K562 (cell line): ENCODE measurements at regions not wholly inside any gene's neighbourhood (a gene's known extent, or its start where the extent isn't known, plus 50 kb on each side); places are given as distances from the start of the nearest gene placed in this dataset.

Experiments
- ATAC-seq: fragments of 200-7000 bp; cut with Tn5 transposase; 3 replicates; pipeline ENCODE4 v1.9.1; 2020; ENCODE audit warnings: moderate library complexity
- BruUV-seq: library from RNA; stranded (reverse); fragments of 400-500 nt; replicated peaks from 2 replicates; lab custom pipeline; 2021; lab: Mats Ljungman, UMichigan
- CTCF ChIA-PET: fragments of 300-600 bp; formaldehyde crosslinking; extraction: SDS; loops from one replicate; lab custom pipeline; 2021; ENCODE audit warnings: low intra/inter-chr PET ratio; lab: Yijun Ruan, JAX
- POLR2A ChIA-PET: fragments of 300-600, 350-650 bp; sonication (Branson Sonifier 250); formaldehyde crosslinking; extraction: SDS; loops from one replicate; lab custom pipeline; 2021; ENCODE audit warnings: antibody characterized with exemption, inconsistent platforms; lab: Yijun Ruan, JAX
- DNase-seq, 4 experiments: peaks; one replicate each; pipeline versions ENCODE4 v3.0.0 to v3.0.0-alpha.2; 2011 to 2018; ENCODE audit warnings: low spot score in 3 of 4, mixed read lengths in 3 of 4; ENCODE audit errors: extremely low read depth in 1 of 4
- FAIRE-seq: peaks from 2 replicates; lab custom pipeline; 2011; peaks lifted over from hg19 to GRCh38; lab: Jason Lieb, UNC
- H2AFZ ChIP-seq: 2 replicates; pipeline ENCODE4 v1.6.0; 2011; ENCODE audit warnings: low read depth, low read length, control low read depth, inconsistent platforms
- H3K27ac ChIP-seq: fragments of 200-600 bp; 3 replicates; pipeline ENCODE4 v1.8.0; 2011; ENCODE audit warnings: low read depth, mild to moderate bottlenecking, control low read depth, inconsistent platforms, low read length, moderate library complexity, mixed read lengths; ENCODE audit errors: extremely low read depth
- H3K27me3 ChIP-seq, 2 experiments: fragments of 300-600 bp in 1 of 2; 2 replicates in 1 of 2; 3 replicates in 1 of 2; pipeline versions ENCODE4 v1.6.0 to v1.8.0; 2011; ENCODE audit warnings: inconsistent platforms in 2 of 2, low read length in 2 of 2, mild to moderate bottlenecking in 1 of 2, mixed read lengths in 1 of 2, moderate library complexity in 1 of 2; ENCODE audit not compliant: control insufficient read depth in 2 of 2, insufficient read depth in 2 of 2
- H3K36me3 ChIP-seq: fragments of 300-600 bp; 3 replicates; pipeline ENCODE4 v1.8.0; 2011; ENCODE audit warnings: mild to moderate bottlenecking, low read length, inconsistent platforms; ENCODE audit not compliant: control insufficient read depth, insufficient read depth
- H3K4me1 ChIP-seq, 2 experiments: fragments of 200-600 bp in 1 of 2; replicated peaks in 1 of 2; 2 replicates in 1 of 2; 3 replicates in 1 of 2; pipeline versions ENCODE4 v1.5.1 to v1.8.0; 2011; ENCODE audit warnings: inconsistent platforms in 2 of 2, low read length in 2 of 2, mild to moderate bottlenecking in 1 of 2, mixed read lengths in 1 of 2, moderate library complexity in 1 of 2; ENCODE audit not compliant: control insufficient read depth in 2 of 2, insufficient read depth in 2 of 2
- H3K4me2 ChIP-seq: 2 replicates; pipeline ENCODE4 v1.6.1; 2011; ENCODE audit warnings: low read length, control low read depth, inconsistent platforms, mixed read lengths; ENCODE audit not compliant: insufficient read depth
- H3K4me3 ChIP-seq: fragments of 200-600 bp; sonication (generic), shearing (Covaris generic); 2 replicates; pipeline ENCODE4 v1.5.1; 2016; ENCODE audit warnings: control low read depth, inconsistent platforms
- H3K79me2 ChIP-seq: fragments of 200-600 bp; 3 replicates; pipeline ENCODE4 v1.8.0; 2011; ENCODE audit warnings: low read length, inconsistent platforms; ENCODE audit not compliant: control insufficient read depth, insufficient read depth
- H3K9ac ChIP-seq, 2 experiments: 2 replicates each; pipeline versions ENCODE4 v1.6.0 to v1.6.1; 2011; ENCODE audit warnings: low read depth in 2 of 2, low read length in 2 of 2, control low read depth in 1 of 2, inconsistent platforms in 1 of 2, mild to moderate bottlenecking in 1 of 2, mixed read lengths in 1 of 2; ENCODE audit not compliant: insufficient read depth in 1 of 2
- H3K9me1 ChIP-seq: one replicate; pipeline ENCODE4 v1.6.0; 2011; ENCODE audit warnings: inconsistent platforms, mild to moderate bottlenecking, low read length, moderate library complexity; ENCODE audit not compliant: control insufficient read depth, insufficient read depth
- H3K9me3 ChIP-seq: replicated peaks from 2 replicates; pipeline ENCODE4 v1.5.1; 2011; ENCODE audit warnings: low read depth, low read length, inconsistent platforms; ENCODE audit not compliant: control insufficient read depth, insufficient read depth
- H4K20me1 ChIP-seq: replicated peaks from 2 replicates; pipeline ENCODE4 v1.6.1; 2011; ENCODE audit warnings: low read length, inconsistent platforms, mixed read lengths; ENCODE audit not compliant: control insufficient read depth, insufficient read depth
- C11orf30 ChIP-seq: fragments of 450-650 bp; IDR thresholded peaks from 2 replicates; pipeline ENCODE4 v1.6.1; 2016; ENCODE audit warnings: low read depth, mild to moderate bottlenecking
- CBX8 ChIP-seq: fragments of 200-600 bp; sonication (generic); IDR thresholded peaks from 2 replicates; pipeline ENCODE4 v1.6.1; 2012; ENCODE audit warnings: borderline replicate concordance, mixed run types, low read depth, mild to moderate bottlenecking, moderate library complexity, mixed read lengths, low read length, control low read depth, inconsistent platforms; ENCODE audit not compliant: poor library complexity, severe bottlenecking; ENCODE audit errors: extremely low read depth
- DIDO1 ChIP-seq: fragments of 450-650 bp; IDR thresholded peaks from 2 replicates; pipeline ENCODE4 v1.6.1; 2016; ENCODE audit warnings: low read depth, missing biosample characterization, missing genetic modification characterization
- HCFC1 ChIP-seq: IDR thresholded peaks from 2 replicates; pipeline ENCODE4 v1.6.1; 2012; ENCODE audit warnings: low read depth, low read length, improper control_type of control experiment
- HEY1 ChIP-seq: fragments of 250-450 bp; sonication (Bioruptor Pico); IDR thresholded peaks from 2 replicates; pipeline ENCODE4 v1.5.0; 2020; ENCODE audit warnings: mild to moderate bottlenecking, moderate library complexity, borderline replicate concordance
- MED1 ChIP-seq: sonication (generic); formaldehyde crosslinking; IDR thresholded peaks from 2 replicates; pipeline ENCODE4 v1.8.1; 2023; ENCODE audit warnings: missing genetic modification reagents, borderline replicate concordance
- NELFE ChIP-seq: IDR thresholded peaks from 2 replicates; pipeline ENCODE4 v1.6.1; 2011; ENCODE audit warnings: mild to moderate bottlenecking; ENCODE audit not compliant: insufficient read depth, insufficient read length
- SMAD4 ChIP-seq: fragments of 250-450 bp; sonication (Bioruptor Pico); conservative IDR thresholded peaks from 2 replicates; pipeline ENCODE4 v1.8.0; 2021; ENCODE audit warnings: inconsistent platforms, mild to moderate bottlenecking, moderate library complexity
- TOE1 ChIP-seq, 2 experiments: fragments of 450-650 bp in 1 of 2; sonication (generic) in 1 of 2; formaldehyde crosslinking in 1 of 2; IDR thresholded peaks; 2 replicates each; pipeline versions ENCODE4 v1.7.1 to v1.8.0; 2016 to 2022; ENCODE audit warnings: borderline replicate concordance in 2 of 2, mild to moderate bottlenecking in 2 of 2, antibody characterized with exemption in 1 of 2, inconsistent platforms in 1 of 2, low read depth in 1 of 2, missing genetic modification reagents in 1 of 2, moderate library complexity in 1 of 2
- WGBS: fragments of 100-300 bp; shearing (Covaris generic); methylation state at CpG from one replicate; pipeline ENCODE4 v1.1.6; 2016; ENCODE audit warnings: low coverage, mixed read lengths; ENCODE audit not compliant: insufficient coverage; ENCODE audit errors: missing lambda C conversion rate; 5-methylcytosine and 5-hydroxymethylcytosine counted together
- in situ Hi-C: fragments of 300-500 bp; cut with MboI; formaldehyde crosslinking; loops from 4 replicates; pipeline ENCODE4 v1.15.0; 2018; ENCODE audit warnings: inconsistent platforms, mixed read lengths
- intact Hi-C: fragments of 100-400 bp; cut with micrococcal nuclease; formaldehyde crosslinking; loops from 2 replicates; pipeline ENCODE4 v1.14.2; 2022
- TF ChIP-seq, protein P1 (sequence below): fragments of 250-450 bp; sonication (Bioruptor Pico); IDR thresholded peaks from 2 replicates; pipeline ENCODE4 v1.8.0; 2022; ENCODE audit warnings: moderate library complexity, mild to moderate bottlenecking, inconsistent platforms
- TF ChIP-seq, protein P2 (sequence below): fragments of 250-450 bp; sonication (Bioruptor Pico); IDR thresholded peaks from 2 replicates; pipeline ENCODE4 v1.8.0; 2021; ENCODE audit warnings: moderate library complexity, mild to moderate bottlenecking, inconsistent platforms

DNA sequence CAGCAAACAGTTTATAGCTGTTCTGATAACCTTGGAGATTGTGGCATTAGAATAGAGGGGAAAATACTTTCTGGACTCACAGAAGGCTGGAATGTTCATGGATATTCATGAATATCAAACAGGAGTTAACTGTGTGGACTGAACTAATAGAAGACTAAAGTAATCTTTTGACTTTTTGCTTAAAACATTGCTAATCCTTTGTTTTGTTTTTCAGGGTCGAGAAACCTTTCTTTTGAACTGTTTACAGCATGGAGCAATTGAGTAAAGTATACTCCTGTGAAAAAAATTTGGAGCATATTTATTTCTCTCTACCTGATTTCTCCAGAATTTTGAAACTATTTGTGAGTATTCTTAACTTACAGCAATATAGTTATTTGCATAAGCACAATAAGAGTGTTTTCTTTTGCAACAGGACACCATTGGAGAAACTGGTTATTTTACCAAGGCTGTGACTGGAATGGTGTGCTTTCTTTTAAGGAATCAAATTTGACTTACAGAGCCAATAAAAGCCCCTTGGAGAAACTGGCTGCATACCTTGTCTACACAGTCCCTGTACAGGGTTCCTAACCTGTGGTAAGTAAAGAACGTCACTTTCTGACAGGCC is 821.6 kb downstream of the TBC1D22A start (continued):
- TF ChIP-seq CBX8: no peak

DNA sequence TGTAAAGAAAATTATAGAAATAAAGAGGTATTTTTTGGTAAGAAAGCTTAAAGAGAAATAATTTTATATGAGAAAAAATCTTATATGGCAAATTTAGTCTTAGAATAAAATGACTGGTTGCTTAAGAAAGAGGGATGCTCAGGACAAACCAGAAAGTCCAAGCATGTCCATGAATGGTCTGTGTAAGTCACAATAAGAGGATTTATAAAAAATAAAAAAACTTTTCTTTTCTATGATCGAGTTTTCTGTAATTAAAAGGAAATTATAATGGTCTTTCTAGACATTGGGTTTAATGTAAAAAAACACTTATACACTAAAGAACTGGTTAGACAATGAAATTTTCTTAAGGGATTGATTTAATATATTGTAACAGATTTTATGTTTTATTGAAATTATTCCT is 819.6 kb downstream of the TBC1D22A start:
- no peak for DNase-seq
- Histone ChIP-seq H3K27ac (no peak overlapping the region), H2AFZ (no peak overlapping the region), H3K79me2 (no peaks in the 10 kb centered on the region), H3K27me3 (no peaks in the 10 kb centered on the region), H3K4me3 (no peak overlapping the region), H3K9ac (no peak overlapping the region), H3K4me1 (no peaks in the 10 kb centered on the region), H3K36me3 (no peaks in the 10 kb centered on the region), H3K9me1 (no peaks in the 10 kb centered on the region), H3K4me2 (no peak overlapping the region), H4K20me1 (no peaks in the 10 kb centered on the region), H3K9me3 (no peaks in the 10 kb centered on the region)
- TF ChIP-seq DIDO1 (no peak), NELFE (no peak), MED1 (no peak), C11orf30 (no peak), TOE1 (IDR thresholded peaks at IDR 0.05; ENCODE audit: borderline replicate concordance) (no peak), TOE1 (CRISPR knock-in tag; IDR thresholded peaks at IDR 0.05; ENCODE audit: borderline replicate concordance, low read depth) (no peak), HEY1 (CRISPR knock-in tag) (no peak), HCFC1 (no peak), SMAD4 (CRISPR knock-in tag) (no peak)
- TF ChIP-seq, protein P1, sequence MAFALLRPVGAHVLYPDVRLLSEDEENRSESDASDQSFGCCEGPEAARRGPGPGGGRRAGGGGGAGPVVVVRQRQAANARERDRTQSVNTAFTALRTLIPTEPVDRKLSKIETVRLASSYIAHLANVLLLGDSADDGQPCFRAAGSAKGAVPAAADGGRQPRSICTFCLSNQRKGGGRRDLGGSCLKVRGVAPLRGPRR (CRISPR knock-in tag): no peak
- TF ChIP-seq, protein P2, sequence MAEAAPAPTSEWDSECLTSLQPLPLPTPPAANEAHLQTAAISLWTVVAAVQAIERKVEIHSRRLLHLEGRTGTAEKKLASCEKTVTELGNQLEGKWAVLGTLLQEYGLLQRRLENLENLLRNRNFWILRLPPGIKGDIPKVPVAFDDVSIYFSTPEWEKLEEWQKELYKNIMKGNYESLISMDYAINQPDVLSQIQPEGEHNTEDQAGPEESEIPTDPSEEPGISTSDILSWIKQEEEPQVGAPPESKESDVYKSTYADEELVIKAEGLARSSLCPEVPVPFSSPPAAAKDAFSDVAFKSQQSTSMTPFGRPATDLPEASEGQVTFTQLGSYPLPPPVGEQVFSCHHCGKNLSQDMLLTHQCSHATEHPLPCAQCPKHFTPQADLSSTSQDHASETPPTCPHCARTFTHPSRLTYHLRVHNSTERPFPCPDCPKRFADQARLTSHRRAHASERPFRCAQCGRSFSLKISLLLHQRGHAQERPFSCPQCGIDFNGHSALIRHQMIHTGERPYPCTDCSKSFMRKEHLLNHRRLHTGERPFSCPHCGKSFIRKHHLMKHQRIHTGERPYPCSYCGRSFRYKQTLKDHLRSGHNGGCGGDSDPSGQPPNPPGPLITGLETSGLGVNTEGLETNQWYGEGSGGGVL (CRISPR knock-in tag): no peak
- ATAC-seq: no peak
- no TSS peak for BruUV-seq
- intact Hi-C loops: no loop called here
- WGBS: 0% methylated on average over 1 of the region's 1 CpG
- FAIRE-seq: no peak
- ChIA-PET POLR2A (no interaction called here), CTCF (no interaction called here)
- in situ Hi-C loops: loop anchor here (25.0 kb wide), 1 partner anchor 905 kb away; a partner anchor contains a TSS
